Suppressor macrophage (primary cell): ENCODE measurements at regions not wholly inside any gene's neighbourhood (a gene's known extent, or its start where the extent isn't known, plus 50 kb on each side); places are given as distances from the start of the nearest gene placed in this dataset.

Experiments
- DNase-seq, 4 experiments: peaks; one replicate each; pipeline ENCODE4 v3.0.0-alpha.2; 2020 to 2022

DNA sequence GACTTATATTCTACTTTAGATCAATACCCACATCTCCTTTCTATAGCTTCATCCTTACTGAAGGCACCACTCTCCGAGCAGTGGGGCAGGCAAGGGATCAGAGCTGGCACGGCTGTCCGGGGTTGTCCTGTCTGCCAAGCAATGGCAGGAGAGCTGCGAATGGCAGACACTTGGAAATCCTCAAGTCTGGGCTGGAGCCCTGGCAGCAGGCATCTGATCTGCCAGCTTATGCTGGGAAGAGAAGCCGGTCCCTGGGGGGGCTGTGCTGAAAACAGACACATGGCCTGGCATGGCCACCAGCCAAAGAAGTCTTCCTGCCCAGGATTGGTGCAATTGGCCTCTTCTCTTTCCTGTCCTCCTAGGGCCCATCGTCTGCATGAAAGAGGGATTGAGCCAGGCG, 280.2 kb upstream of the PWP1 start:
- no peak for DNase-seq

DNA sequence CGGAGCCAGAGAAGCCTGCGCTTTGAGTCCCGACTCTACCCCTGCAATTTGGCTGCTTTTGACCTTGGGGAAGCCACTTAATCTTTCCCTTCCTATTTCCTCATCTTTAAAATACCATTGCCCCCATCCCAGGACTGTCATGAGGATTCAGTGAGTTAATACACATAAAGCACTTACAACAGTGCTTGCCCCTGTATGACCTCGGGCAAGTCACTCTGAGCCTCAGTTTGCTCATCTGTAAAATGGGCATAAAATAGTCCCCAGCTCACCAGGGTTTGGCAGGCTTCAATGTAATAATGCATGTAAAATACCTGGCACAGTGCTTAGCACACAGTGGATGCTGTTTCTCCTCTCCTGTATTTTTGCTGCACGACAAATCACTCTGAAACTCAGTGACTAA, 278.7 kb upstream of the PWP1 start:
- DNase-seq: no peak

GRCh38 chr12:107411792-107412535, 273.6 kb upstream of the PWP1 start:
- DNase-seq: no peak

GRCh38 chr12:107415071-107415470, 270.5 kb upstream of the PWP1 start:
- DNase-seq: no peak

DNA sequence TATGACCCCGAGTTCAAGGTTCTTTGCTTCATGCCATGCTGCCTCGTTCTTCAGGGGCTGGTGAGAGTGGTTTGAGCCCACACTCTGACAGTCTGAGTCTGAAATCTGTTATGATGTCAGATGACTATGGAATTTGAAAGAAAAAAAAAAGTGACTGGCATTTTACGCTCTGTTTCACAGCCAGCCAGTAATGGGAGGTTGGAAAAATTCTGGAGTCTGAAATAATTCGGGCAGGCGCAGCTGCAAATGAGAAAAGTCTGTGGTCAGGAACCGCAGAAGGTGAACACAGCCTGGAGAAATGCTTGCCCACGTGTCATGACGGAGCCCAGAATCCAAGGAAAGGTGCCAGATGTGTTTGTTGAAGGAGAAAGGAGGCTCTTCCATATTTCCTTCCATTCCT, 269.8 kb upstream of the PWP1 start:
- no peak for DNase-seq

- DNase-seq: no peak
These were observed 268.6 kb upstream of the PWP1 start for GRCh38 chr12:107417004-107417403.

- no peak for DNase-seq
These were observed 266.6 kb upstream of the PWP1 start for GRCh38 chr12:107418981-107419380.

DNA sequence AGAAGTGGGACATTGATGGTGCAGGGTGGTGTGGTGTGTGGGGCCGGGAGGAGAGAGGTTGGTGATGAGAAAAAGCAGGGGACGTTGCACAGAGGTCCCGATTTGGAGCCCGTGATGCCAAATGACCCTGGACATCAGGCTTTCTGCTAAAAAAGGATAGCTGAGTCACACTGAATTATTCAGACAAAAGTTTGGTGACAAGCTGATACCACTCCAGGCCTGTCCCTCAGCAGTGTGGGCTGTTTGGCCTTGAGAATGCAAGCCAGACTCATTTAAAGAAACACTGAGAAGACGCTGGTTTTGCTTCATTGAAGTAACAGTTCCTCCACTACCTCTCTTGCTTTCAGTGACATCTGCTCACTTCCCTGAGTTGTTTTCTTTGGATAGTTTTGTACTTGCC, 262.1 kb upstream of the PWP1 start:
- no peak for DNase-seq

DNA sequence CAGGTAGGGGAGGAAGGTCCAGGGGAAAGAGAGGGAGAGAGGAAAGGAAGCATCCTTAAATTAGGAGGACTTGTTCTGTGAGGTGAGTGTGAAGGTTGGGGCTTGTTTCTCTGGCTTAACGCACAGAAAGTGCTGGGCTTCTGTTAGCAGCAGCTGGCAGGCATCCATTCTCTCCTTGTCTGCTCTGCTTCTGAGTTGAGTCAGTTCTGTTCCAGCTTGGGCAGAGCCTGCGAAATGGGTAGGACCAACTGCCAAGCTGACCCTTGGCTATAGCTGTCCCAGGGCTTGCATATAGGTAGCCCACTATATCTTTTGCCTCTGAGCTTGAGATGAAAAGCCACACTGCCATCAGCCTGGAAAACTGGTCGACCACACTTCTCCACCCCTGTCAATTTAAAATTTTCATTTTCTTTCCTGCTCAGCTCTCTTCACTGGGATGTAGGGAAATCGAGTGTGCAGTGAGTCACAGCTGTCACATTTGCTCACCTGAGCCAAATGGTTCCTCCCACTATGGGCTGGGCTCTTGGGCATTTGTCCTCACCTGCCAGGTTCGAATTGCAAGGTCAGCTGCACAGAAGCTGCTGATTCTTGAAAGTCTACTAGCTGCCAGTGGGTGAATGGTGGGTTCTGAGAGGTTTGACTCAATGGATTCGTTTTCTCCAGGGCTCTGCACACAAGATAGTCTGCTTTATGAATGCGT, 256.4 kb upstream of the PWP1 start:
- no peak for DNase-seq

GRCh38 chr12:107431942-107432341, 253.7 kb upstream of the PWP1 start:
- peak in 3 of 4 experiments; percentile 4 to 11 (median 8) for DNase-seq

GRCh38 chr12:107435072-107435471, 250.5 kb upstream of the PWP1 start:
- DNase-seq: no peak

DNA sequence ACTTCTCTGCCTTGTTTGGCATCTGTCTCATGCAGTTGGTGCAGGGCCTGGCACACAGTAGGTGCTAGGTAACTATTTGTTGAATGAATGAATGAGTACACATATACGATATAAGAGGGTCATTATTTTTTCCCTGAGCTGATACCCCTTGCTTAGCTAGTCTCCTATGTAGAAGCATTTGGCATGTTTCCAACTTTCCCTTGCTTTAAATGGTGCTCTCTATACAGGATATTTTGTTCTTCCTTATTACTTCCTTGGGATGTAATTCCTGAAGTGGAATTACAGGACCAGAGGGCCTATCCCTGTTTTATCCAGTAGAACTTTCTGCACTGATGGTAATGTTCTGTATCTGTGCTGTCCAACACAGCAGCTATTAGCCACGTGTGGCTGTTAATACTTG, 250.1 kb upstream of the PWP1 start:
- peak in 1 of 4 experiments; percentile 6 for DNase-seq

GRCh38 chr12:107436376-107436775, 249.2 kb upstream of the PWP1 start:
- no peak for DNase-seq

- DNase-seq: no peak
These were observed 248.8 kb upstream of the PWP1 start for GRCh38 chr12:107436836-107437235.

DNA sequence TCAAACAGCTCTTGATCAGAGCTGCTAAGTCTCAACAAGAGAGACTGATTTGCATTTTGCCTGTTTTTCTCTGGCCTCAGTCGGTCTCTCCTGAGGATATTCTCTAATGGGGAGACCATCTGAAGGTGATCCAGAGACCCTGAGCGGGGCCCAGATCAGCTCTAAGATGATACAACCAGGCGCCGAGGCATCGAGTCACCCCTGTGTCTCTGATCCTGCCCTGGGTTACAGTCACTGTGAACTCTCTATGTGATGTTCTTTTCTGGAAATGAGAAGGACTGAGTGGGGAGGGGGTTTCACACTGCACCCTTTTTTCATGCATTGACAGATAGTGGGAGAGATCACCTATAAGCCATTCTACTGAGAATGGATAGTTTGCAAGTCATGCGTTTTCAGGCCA, 247.6 kb upstream of the PWP1 start:
- no peak for DNase-seq

DNA sequence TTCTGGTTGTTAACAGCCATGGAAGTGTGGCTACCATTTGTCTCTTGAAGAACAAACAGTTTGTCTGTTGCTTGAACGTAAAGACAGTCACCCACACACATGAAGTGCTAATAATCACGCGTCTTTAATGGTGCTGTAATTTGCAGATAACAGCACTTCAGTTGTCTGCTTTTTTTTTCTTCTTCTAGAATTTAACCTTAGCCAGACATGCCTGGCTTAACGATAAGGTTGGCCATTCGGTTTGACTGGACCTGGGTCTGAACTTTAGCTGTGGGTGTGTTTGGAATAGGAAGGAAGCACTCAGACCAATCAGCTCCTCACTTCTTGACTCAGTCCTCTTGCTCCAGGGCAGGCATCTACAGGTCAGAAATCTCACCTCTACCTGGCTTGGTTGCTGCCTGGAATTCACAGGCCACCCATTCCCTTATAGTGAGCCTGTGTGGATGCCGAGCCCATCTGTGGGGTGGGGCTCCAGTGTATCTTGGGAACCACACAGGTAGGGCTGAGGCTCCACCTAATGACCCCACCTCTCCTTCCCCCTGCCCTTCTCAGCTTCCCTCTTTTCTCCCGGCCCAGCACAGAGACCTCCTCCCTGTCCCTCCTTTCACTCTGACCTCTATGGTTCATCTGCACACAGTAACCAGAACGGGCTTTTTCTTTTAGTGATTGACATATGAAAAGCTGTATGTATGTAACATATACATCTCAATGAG, 246.4 kb upstream of the PWP1 start:
- DNase-seq: no peak

DNA sequence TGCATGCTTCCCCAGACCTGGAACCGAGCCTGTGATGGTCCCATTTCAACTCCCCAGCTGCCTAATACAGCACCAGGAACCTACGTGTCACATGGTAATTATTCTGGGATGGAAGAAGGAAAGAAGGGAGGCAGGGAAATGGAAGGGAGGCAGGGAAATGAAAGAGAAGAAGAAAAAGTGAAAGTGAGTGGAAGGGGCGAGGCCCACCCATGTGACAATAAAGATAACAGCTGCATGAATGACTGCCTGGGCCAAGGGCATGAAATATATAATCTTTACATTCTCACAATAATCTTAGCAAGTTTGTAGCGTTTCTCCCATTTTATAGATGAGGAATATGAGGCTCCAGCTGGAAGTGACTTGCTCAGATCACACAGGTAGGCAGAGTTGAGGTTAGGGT, 245.0 kb upstream of the PWP1 start:
- no peak for DNase-seq

GRCh38 chr12:107441665-107442300, 243.8 kb upstream of the PWP1 start:
- no peak for DNase-seq

DNA sequence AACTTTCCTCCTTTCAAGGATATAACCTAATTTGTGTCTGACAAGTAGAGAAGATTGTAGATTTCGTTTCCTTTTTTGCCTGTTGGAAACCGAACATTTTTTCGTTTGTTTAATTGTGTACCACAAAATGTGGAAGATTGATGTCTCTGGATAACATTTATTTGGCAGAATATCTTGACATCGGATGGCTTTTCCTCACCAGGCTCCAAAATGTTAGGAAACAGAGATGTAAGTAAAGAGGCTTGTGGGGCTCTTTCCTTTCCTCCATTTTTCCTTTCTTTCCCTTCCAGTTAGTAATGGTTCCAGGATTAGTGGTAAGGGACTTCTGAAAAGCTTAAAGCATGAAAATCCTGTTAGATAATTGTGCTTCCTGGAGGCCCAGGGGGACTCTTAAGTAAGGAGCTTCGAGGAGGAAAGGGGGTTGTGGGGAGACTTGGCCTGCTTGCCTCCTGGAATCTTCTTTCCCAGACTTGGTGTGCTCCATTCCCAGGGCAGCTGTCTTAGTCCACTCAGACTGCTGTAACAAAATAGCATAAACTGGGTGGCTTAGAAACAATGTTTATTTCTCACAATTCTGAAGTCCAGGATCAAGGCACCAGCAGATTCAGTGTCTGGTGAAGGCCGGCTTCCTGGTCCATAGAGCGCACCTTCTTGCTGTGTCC, 243.1 kb upstream of the PWP1 start:
- DNase-seq: no peak

DNA sequence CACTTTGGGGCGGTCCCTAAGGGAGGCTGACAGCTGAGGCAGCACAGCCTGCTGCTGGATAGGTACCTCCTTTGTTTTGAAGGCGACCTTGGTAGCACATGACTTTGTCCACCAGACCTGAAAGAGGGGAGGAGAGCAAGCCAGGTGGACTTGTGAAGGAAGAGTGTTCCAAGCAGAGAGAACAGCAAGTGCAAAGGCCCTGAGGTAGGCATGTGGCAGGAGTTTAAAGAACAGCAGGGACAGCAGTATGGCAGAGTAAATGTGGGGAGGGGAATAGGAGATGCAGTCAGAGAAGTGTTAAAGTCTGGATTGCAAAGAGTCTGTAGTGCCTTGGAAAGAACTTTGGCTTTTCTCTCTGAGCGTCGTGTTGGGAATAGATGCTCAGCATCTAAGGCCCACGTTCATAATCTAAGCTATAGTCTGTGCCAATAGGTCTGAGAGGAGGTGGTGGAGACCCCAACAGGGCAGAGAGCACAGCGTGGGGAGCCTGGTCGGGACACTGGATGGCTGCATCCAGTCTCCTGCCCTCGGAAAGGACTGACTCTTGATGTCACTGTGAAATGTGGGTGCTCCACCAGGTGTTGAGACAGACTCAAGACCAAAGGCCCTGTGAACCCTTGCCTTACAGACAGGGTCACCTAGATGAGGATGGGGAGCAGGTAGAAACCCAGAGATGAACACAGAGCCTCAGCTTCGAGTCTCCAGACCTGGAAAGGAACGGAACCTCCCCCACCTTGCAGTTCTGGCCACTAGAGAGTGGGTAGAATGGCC, 242.1 kb upstream of the PWP1 start:
- no peak for DNase-seq

GRCh38 chr12:107444771-107445170, 240.8 kb upstream of the PWP1 start:
- DNase-seq: no peak

GRCh38 chr12:107446476-107446875, 239.1 kb upstream of the PWP1 start:
- DNase-seq: no peak
